SK-N-MC (cell line): ENCODE measurements at regions not wholly inside any gene's neighbourhood (a gene's known extent, or its start where the extent isn't known, plus 50 kb on each side); places are given as distances from the start of the nearest gene placed in this dataset.

ENCODE experiments used
- EZH2 ChIP-seq: fragments of 200-600 bp; sonication (generic); IDR thresholded peaks from one replicate; pipeline ENCODE4 v1.6.1; 2017; ENCODE audit warnings: antibody characterized with exemption
- FOXP2 ChIP-seq: optimal IDR thresholded peaks from 2 replicates; pipeline ENCODE3; 2011; ENCODE audit warnings: mild to moderate bottlenecking, moderate library complexity; ENCODE audit not compliant: insufficient read depth; ENCODE audit errors: extremely low read length, control extremely low read depth
- POLR2AphosphoS5 ChIP-seq: IDR thresholded peaks from 2 replicates; pipeline ENCODE4 v1.6.1; 2012; ENCODE audit warnings: mild to moderate bottlenecking, low read depth, low read length, borderline replicate concordance

- TF ChIP-seq EZH2 (no peak), POLR2AphosphoS5 (no peak), FOXP2 (no peak)
These were observed 160.3 kb downstream of the OR13H1 start for GRCh38 chrX:131704136-131704695.
